Trophoblast cell (in vitro differentiated cells and primary cell): ENCODE measurements at regions not wholly inside any gene's neighbourhood (a gene's known extent, or its start where the extent isn't known, plus 50 kb on each side); places are given as distances from the start of the nearest gene placed in this dataset.
"Not testable (repeated sequence)": the region's sequence is repeated elsewhere in the genome, so short reads cannot be mapped to it uniquely, and the experiment has no call there.

Experiments
- DNase-seq, 2 donors: peaks; one replicate each; pipeline ENCODE4 v3.0.0-alpha.2; 2016
- H2AFZ ChIP-seq: 2 replicates; pipeline ENCODE4 v1.6.1; 2013; ENCODE audit warnings: low read length, moderate library complexity, mild to moderate bottlenecking; ENCODE audit not compliant: insufficient read depth, poor library complexity
- H2AK5ac ChIP-seq: 2 replicates; pipeline ENCODE4 v1.6.1; 2013; ENCODE audit warnings: mild to moderate bottlenecking, low read length
- H2BK120ac ChIP-seq: 2 replicates; pipeline ENCODE4 v1.6.1; 2013; ENCODE audit warnings: low read length, mild to moderate bottlenecking, moderate library complexity; ENCODE audit not compliant: insufficient read depth, poor library complexity
- H2BK12ac ChIP-seq: 2 replicates; pipeline ENCODE4 v1.6.1; 2013; ENCODE audit warnings: mild to moderate bottlenecking, low read length, moderate library complexity
- H2BK5ac ChIP-seq: 2 replicates; pipeline ENCODE4 v1.6.1; 2013; ENCODE audit warnings: low read length, low read depth, moderate library complexity, mild to moderate bottlenecking; ENCODE audit not compliant: poor library complexity
- H3K14ac ChIP-seq: 2 replicates; pipeline ENCODE4 v1.6.1; 2013; ENCODE audit warnings: mild to moderate bottlenecking, low read length
- H3K18ac ChIP-seq: 2 replicates; pipeline ENCODE4 v1.6.1; 2013; ENCODE audit warnings: mild to moderate bottlenecking, low read length
- H3K23ac ChIP-seq: 2 replicates; pipeline ENCODE4 v1.6.1; 2013; ENCODE audit warnings: low read length
- H3K27ac ChIP-seq: 2 replicates; pipeline ENCODE4 v1.5.1; 2013; ENCODE audit warnings: low read depth, mild to moderate bottlenecking, inconsistent platforms, low read length, moderate library complexity
- H3K27me3 ChIP-seq: 2 replicates; pipeline ENCODE4 v1.6.1; 2013; ENCODE audit warnings: inconsistent platforms, mild to moderate bottlenecking, low read length, moderate library complexity; ENCODE audit not compliant: insufficient read depth
- H3K36me3 ChIP-seq, 2 experiments: 1 replicate in 1 of 2; 2 replicates in 1 of 2; pipeline ENCODE4 v1.6.1; 2013; ENCODE audit warnings: low read length in 2 of 2, mild to moderate bottlenecking in 2 of 2, moderate library complexity in 1 of 2; ENCODE audit not compliant: insufficient read depth in 2 of 2, control insufficient read depth in 1 of 2
- H3K4ac ChIP-seq: 2 replicates; pipeline ENCODE4 v1.6.1; 2013; ENCODE audit warnings: low read depth, mild to moderate bottlenecking, low read length, moderate library complexity
- H3K4me1 ChIP-seq, 2 experiments: 1 replicate in 1 of 2; 2 replicates in 1 of 2; pipeline ENCODE4 v1.6.1; 2013; ENCODE audit warnings: low read length in 2 of 2, mild to moderate bottlenecking in 2 of 2, moderate library complexity in 1 of 2; ENCODE audit not compliant: insufficient read depth in 2 of 2, control insufficient read depth in 1 of 2
- H3K4me2 ChIP-seq: 2 replicates; pipeline ENCODE4 v1.6.1; 2013; ENCODE audit warnings: inconsistent platforms, mild to moderate bottlenecking, low read length, moderate library complexity
- H3K4me3 ChIP-seq: 2 replicates; pipeline ENCODE4 v1.5.1; 2013; ENCODE audit warnings: mild to moderate bottlenecking, low read depth, low read length, inconsistent platforms
- H3K79me1 ChIP-seq: one replicate; pipeline ENCODE4 v1.6.1; 2013; ENCODE audit warnings: low read length
- H3K79me2 ChIP-seq: 2 replicates; pipeline ENCODE4 v1.6.1; 2013; ENCODE audit warnings: low read length, mild to moderate bottlenecking; ENCODE audit not compliant: control insufficient read depth, insufficient read depth, poor library complexity
- H3K9ac ChIP-seq: 2 replicates; pipeline ENCODE4 v1.6.1; 2013; ENCODE audit warnings: mild to moderate bottlenecking, low read length
- H3K9me3 ChIP-seq: 2 replicates; pipeline ENCODE4 v1.6.1; 2013; ENCODE audit warnings: low read depth, mild to moderate bottlenecking, control low read depth, inconsistent platforms, low read length; ENCODE audit not compliant: insufficient read depth
- H4K12ac ChIP-seq: 2 replicates; pipeline ENCODE4 v1.6.1; 2013; ENCODE audit warnings: low read depth, mild to moderate bottlenecking, low read length, moderate library complexity
- H4K8ac ChIP-seq: 2 replicates; pipeline ENCODE4 v1.6.1; 2013; ENCODE audit warnings: low read depth, mild to moderate bottlenecking, low read length, moderate library complexity
- H4K91ac ChIP-seq: one replicate; pipeline ENCODE4 v1.6.1; 2013; ENCODE audit warnings: low read depth, mild to moderate bottlenecking, low read length, moderate library complexity
- WGBS: extraction: QIAGEN DNeasy Blood & Tissue Kit; methylation state at CpG from one replicate; pipeline ENCODE4 v1.1.7; 2013; ENCODE audit warnings: missing lambda C conversion rate; ENCODE audit not compliant: insufficient read length, insufficient coverage; ENCODE audit errors: extremely low coverage; 5-methylcytosine and 5-hydroxymethylcytosine counted together

GRCh38 chr20:53857723-53858236 lies 212.6 kb downstream of the BCAS1 start:
- no peak overlapping the region for H3K23ac ChIP-seq
- no peak overlapping the region for H4K12ac ChIP-seq
- H3K36me3 ChIP-seq = no peaks in the 10 kb centered on the region
- no peak for DNase-seq
- H3K27ac ChIP-seq = no peak overlapping the region
- H3K27me3 ChIP-seq = no peaks in the 10 kb centered on the region
- no peak overlapping the region for H3K4ac ChIP-seq
- H3K79me1 ChIP-seq = peaks cover 4% of the 10 kb centered on the region
- no peaks in the 10 kb centered on the region for H3K9me3 ChIP-seq
- no CpG with 5 or more reads among the region's 7 CpGs for WGBS
- H4K91ac ChIP-seq = peak overlapping the region; percentile 13
- H2BK12ac ChIP-seq = no peak overlapping the region
- no peak overlapping the region for H3K18ac ChIP-seq
- no peak overlapping the region for H3K9ac ChIP-seq
- peaks cover 2% of the 10 kb centered on the region for H3K79me2 ChIP-seq
- no peak overlapping the region for H3K14ac ChIP-seq
- peak overlapping the region; percentile 52 for H2AFZ ChIP-seq
- no peak overlapping the region for H4K8ac ChIP-seq
- H3K4me2 ChIP-seq = no peak overlapping the region
- no peak overlapping the region for H2BK120ac ChIP-seq
- no peaks in the 10 kb centered on the region for H3K4me1 ChIP-seq
- H2BK5ac ChIP-seq = no peak overlapping the region
- no peak overlapping the region for H3K4me3 ChIP-seq
- H2AK5ac ChIP-seq = no peak overlapping the region

GRCh38 chr20:53856300-53857295 lies 213.8 kb downstream of the BCAS1 start:
- peaks cover 4% of the 10 kb centered on the region for H3K79me1 ChIP-seq
- H3K27ac ChIP-seq = no peak overlapping the region
- no peak overlapping the region for H3K18ac ChIP-seq
- no peak overlapping the region for H4K12ac ChIP-seq
- DNase-seq = no peak
- no peak overlapping the region for H2AK5ac ChIP-seq
- no peak overlapping the region for H3K14ac ChIP-seq
- H2BK120ac ChIP-seq = peak overlapping the region; percentile 66
- peak overlapping the region; percentile 77 for H4K8ac ChIP-seq
- H3K27me3 ChIP-seq = no peaks in the 10 kb centered on the region
- no peak overlapping the region for H4K91ac ChIP-seq
- H2BK5ac ChIP-seq = no peak overlapping the region
- no peak overlapping the region for H3K4me3 ChIP-seq
- no CpG with 5 or more reads among the region's 5 CpGs for WGBS
- no peak overlapping the region for H3K9ac ChIP-seq
- H2BK12ac ChIP-seq = no peak overlapping the region
- no peaks in the 10 kb centered on the region for H3K9me3 ChIP-seq
- no peak overlapping the region for H3K4ac ChIP-seq
- H3K79me2 ChIP-seq = peaks cover 4% of the 10 kb centered on the region
- H3K23ac ChIP-seq = no peak overlapping the region
- H3K36me3 ChIP-seq = no peaks in the 10 kb centered on the region
- no peak overlapping the region for H3K4me2 ChIP-seq
- H3K4me1 ChIP-seq = no peaks in the 10 kb centered on the region
- no peak overlapping the region for H2AFZ ChIP-seq

- Histone ChIP-seq H3K27ac (no peak overlapping the region), H3K36me3 (no peaks in the 10 kb centered on the region), H3K9me3 (no peaks in the 10 kb centered on the region), H3K23ac (no peak overlapping the region), H2BK120ac (peak overlapping the region; percentile 66), H3K79me2 (peaks cover 4% of the 10 kb centered on the region), H3K4ac (no peak overlapping the region), H3K79me1 (peaks cover 4% of the 10 kb centered on the region), H3K27me3 (no peaks in the 10 kb centered on the region), H3K4me1 (no peaks in the 10 kb centered on the region), H4K91ac (peak overlapping the region; percentile 62), H4K12ac (no peak overlapping the region), H2AK5ac (no peak overlapping the region), H3K14ac (no peak overlapping the region), H2AFZ (no peak overlapping the region), H3K18ac (no peak overlapping the region), H3K4me2 (no peak overlapping the region), H4K8ac (peak overlapping the region; percentile 77), H2BK12ac (peak overlapping the region; percentile 76), H3K9ac (no peak overlapping the region), H2BK5ac (no peak overlapping the region), H3K4me3 (no peak overlapping the region)
- 100% methylated on average over 1 of the region's 5 CpGs for WGBS
- DNase-seq = no peak
These were observed 214.7 kb downstream of the BCAS1 start for GRCh38 chr20:53855733-53856132.

- not testable (repeated sequence) for H3K14ac ChIP-seq, H3K4me3 ChIP-seq, H3K4me1 ChIP-seq, H2BK120ac ChIP-seq, H3K4me2 ChIP-seq, H3K9me3 ChIP-seq, H3K18ac ChIP-seq, H2AK5ac ChIP-seq, H4K12ac ChIP-seq, H3K9ac ChIP-seq, H3K27ac ChIP-seq, H3K79me2 ChIP-seq, H3K27me3 ChIP-seq, H4K8ac ChIP-seq, H3K36me3 ChIP-seq, H3K4ac ChIP-seq, H3K23ac ChIP-seq, H2AFZ ChIP-seq, H3K79me1 ChIP-seq, H2BK12ac ChIP-seq, H4K91ac ChIP-seq, H2BK5ac ChIP-seq, DNase-seq
- no CpG with 5 or more reads among the region's 10 CpGs for WGBS
These were observed 215.8 kb downstream of the BCAS1 start for GRCh38 chr20:53854609-53854926.
